NB4 (cell line): ENCODE measurements at regions not wholly inside any gene's neighbourhood (a gene's known extent, or its start where the extent isn't known, plus 50 kb on each side); places are given as distances from the start of the nearest gene placed in this dataset.

Source experiments
- POLR2A ChIP-seq: IDR thresholded peaks from 2 replicates; pipeline ENCODE4 v1.6.1; 2011; ENCODE audit warnings: mild to moderate bottlenecking; ENCODE audit not compliant: insufficient read length; ENCODE audit errors: extremely low read depth
- TF ChIP-seq, protein P1 (sequence below): IDR thresholded peaks from one replicate; pipeline ENCODE4 v1.5.1; 2012; ENCODE audit warnings: low read depth, low read length
- TF ChIP-seq, protein P2 (sequence below): IDR thresholded peaks from 2 replicates; pipeline ENCODE4 v1.6.1; 2011; ENCODE audit warnings: low read depth, low read length

DNA sequence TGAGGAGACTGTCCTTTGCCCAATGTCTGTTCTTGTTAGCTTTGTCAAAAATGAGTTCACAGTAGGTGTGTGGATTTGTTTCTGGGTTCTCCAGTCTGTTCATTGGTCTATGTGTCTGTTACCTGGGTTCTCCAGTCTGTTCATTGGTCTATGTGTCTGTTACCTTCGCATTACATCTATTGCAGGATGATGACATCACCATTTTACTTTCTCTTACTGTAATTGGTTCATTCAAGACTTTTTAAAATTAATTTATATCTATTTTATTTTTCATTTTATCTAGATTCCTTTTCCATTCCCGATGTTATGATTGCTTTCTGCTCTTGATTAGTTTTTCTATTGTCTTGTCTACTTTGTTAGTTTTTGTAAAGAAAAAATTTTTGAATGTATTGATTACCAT lies 615.5 kb downstream of the SOX5 start:
- TF ChIP-seq, protein P1, sequence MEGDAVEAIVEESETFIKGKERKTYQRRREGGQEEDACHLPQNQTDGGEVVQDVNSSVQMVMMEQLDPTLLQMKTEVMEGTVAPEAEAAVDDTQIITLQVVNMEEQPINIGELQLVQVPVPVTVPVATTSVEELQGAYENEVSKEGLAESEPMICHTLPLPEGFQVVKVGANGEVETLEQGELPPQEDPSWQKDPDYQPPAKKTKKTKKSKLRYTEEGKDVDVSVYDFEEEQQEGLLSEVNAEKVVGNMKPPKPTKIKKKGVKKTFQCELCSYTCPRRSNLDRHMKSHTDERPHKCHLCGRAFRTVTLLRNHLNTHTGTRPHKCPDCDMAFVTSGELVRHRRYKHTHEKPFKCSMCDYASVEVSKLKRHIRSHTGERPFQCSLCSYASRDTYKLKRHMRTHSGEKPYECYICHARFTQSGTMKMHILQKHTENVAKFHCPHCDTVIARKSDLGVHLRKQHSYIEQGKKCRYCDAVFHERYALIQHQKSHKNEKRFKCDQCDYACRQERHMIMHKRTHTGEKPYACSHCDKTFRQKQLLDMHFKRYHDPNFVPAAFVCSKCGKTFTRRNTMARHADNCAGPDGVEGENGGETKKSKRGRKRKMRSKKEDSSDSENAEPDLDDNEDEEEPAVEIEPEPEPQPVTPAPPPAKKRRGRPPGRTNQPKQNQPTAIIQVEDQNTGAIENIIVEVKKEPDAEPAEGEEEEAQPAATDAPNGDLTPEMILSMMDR: no peak
- no peak for TF ChIP-seq POLR2A
- TF ChIP-seq, protein P2, sequence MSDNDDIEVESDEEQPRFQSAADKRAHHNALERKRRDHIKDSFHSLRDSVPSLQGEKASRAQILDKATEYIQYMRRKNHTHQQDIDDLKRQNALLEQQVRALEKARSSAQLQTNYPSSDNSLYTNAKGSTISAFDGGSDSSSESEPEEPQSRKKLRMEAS: no peak
